BJ (cell line): ENCODE measurements at regions not wholly inside any gene's neighbourhood (a gene's known extent, or its start where the extent isn't known, plus 50 kb on each side); places are given as distances from the start of the nearest gene placed in this dataset.

Experiments used
- CTCF ChIA-PET: fragments of 350-600 bp; formaldehyde crosslinking; extraction: SDS; loops from one replicate; lab custom pipeline; 2021; ENCODE audit warnings: antibody characterized with exemption, inconsistent platforms; lab: Yijun Ruan, JAX
- POLR2A ChIA-PET: fragments of 300-600 bp; sonication (Branson Sonifier 250); formaldehyde crosslinking; extraction: SDS; loops from one replicate; lab custom pipeline; 2021; ENCODE audit warnings: antibody characterized with exemption; lab: Charles Lee
- DNase-seq: peaks from one replicate; pipeline ENCODE4 v3.0.0-alpha.2; 2011; ENCODE audit warnings: low read depth
- H3K27me3 ChIP-seq: 2 replicates; pipeline ENCODE4 v1.6.0; 2011; ENCODE audit warnings: low read length; ENCODE audit not compliant: control insufficient read depth, insufficient read depth
- H3K36me3 ChIP-seq: 2 replicates; pipeline ENCODE4 v1.5.1; 2011; ENCODE audit warnings: low read length; ENCODE audit not compliant: control insufficient read depth, insufficient read depth
- H3K4me3 ChIP-seq: 2 replicates; pipeline ENCODE4 v1.5.1; 2011; ENCODE audit warnings: low read depth, mild to moderate bottlenecking, control low read depth, low read length
- TF ChIP-seq, protein P1 (sequence below): IDR thresholded peaks from 2 replicates; pipeline ENCODE4 v1.5.1; 2011; ENCODE audit warnings: low read depth, mild to moderate bottlenecking, control low read depth, inconsistent platforms, low read length, moderate library complexity; ENCODE audit not compliant: insufficient read depth

DNA sequence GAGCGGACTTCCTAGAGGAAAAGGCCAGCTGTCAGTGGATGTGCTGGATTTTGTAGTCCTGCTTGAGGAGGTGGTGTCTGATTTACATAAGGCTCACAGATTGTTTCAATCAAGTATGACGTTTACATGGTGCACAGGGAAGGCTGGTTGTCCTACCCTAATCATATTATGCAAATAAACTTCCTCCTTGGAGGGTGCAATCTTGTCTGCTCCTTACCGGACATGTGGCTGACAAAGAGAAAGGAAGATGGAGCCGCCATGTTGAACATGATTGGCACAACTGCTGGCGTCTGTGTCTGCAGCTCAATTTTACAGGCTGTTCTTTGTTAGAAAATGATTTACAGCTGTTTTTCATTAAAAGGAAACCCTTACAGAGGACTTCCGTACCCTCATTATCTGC lies 1656.1 kb downstream of the KCNT2 start:
- no peaks in the 10 kb centered on the region for H3K27me3 ChIP-seq
- no peak for DNase-seq

DNA sequence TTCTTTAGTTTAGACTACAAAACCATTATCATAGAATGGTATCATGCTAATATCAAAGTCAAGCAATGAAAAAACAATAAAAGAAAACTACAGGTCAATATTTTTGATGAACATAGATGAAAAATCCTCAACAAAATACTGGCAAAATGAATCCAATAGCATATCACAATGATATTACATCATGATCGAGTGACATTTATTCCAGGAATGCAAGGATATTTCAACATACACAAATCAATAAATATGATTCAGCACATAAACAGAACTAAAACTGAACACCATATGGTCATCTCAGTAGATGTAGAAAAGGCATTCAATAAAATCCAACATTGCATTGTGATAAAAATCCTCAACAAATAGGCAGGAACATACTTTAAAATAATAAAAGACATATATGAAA lies 1657.7 kb downstream of the KCNT2 start:
- Histone ChIP-seq H3K36me3 (no peaks in the 10 kb centered on the region), H3K4me3 (no peak overlapping the region), H3K27me3 (no peaks in the 10 kb centered on the region)
- CTCF ChIA-PET: no interaction called here
- POLR2A ChIA-PET: no interaction called here
- DNase-seq: no peak
- TF ChIP-seq, protein P1, sequence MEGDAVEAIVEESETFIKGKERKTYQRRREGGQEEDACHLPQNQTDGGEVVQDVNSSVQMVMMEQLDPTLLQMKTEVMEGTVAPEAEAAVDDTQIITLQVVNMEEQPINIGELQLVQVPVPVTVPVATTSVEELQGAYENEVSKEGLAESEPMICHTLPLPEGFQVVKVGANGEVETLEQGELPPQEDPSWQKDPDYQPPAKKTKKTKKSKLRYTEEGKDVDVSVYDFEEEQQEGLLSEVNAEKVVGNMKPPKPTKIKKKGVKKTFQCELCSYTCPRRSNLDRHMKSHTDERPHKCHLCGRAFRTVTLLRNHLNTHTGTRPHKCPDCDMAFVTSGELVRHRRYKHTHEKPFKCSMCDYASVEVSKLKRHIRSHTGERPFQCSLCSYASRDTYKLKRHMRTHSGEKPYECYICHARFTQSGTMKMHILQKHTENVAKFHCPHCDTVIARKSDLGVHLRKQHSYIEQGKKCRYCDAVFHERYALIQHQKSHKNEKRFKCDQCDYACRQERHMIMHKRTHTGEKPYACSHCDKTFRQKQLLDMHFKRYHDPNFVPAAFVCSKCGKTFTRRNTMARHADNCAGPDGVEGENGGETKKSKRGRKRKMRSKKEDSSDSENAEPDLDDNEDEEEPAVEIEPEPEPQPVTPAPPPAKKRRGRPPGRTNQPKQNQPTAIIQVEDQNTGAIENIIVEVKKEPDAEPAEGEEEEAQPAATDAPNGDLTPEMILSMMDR: no peak

More for the DNA sequence above, 1656.1 kb downstream of the KCNT2 start:
- ChIA-PET CTCF (no interaction called here), POLR2A (no interaction called here)
- TF ChIP-seq, protein P1: no peak
- Histone ChIP-seq H3K36me3 (no peaks in the 10 kb centered on the region), H3K4me3 (no peak overlapping the region)

DNA sequence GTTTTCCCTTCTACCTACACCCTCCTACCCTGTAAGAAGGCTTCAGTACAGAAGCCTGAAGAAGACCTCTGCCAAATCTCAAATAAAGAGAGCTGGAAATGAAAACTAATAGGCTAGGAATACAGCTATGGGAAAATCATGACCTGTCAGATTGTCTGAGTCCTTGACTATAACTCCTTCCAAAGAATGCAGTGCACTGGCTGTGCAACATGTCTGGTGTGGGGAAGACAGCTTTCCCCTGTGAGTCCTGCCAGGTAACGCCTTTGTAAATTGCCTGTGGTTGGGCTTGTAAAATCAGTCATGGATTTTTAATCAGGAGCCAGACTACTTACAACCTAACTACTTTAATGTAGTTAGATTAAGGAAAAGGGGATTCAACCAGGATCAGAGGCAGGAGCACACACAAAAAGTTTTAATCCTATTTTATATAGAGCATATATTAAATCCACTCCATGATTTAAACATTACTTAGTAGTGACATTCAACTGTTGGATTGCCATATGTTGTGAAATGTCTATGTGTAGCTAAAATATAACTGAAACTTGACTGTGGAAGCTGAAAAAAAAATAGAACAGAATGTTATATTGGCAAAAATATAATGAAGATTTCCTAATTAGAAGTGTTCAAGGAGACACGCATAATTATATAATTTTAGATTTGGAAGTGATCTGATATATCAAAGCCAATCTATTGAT lies 1667.8 kb downstream of the KCNT2 start:
- CTCF ChIA-PET: interaction anchor here (0.7 kb wide), 1 partner anchor 14 kb away, joined by 3 read pairs; no protein-coding TSS in a partner anchor
- no peak for DNase-seq
- no peaks in the 10 kb centered on the region for H3K36me3 ChIP-seq

DNA sequence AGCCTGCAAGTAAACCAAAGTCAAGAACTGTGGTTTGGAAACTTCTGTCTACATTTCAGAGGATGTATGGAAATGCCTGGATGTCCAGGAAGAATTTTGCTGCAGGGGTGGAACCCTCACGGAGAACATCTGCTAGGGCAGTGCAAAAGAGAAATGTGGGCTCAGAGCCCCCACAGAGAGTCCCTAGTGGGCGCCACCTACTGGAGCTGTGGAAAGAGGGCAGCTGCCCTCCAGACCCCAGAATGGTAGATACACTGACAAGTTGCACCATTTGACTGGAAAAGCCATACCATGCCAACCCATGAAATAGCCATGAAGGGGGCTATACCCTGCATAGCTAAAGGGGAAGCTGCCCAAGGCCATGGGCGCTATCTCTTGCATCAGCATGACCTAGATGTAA lies 1672.4 kb downstream of the KCNT2 start:
- TF ChIP-seq, protein P1: no peak
- ChIA-PET CTCF (no interaction called here), POLR2A (no interaction called here)
- Histone ChIP-seq H3K27me3 (no peaks in the 10 kb centered on the region), H3K36me3 (no peaks in the 10 kb centered on the region), H3K4me3 (no peak overlapping the region)
- no peak for DNase-seq

More for the DNA sequence above, 1667.8 kb downstream of the KCNT2 start:
- POLR2A ChIA-PET: no interaction called here
- no peak overlapping the region for H3K4me3 ChIP-seq
- no peaks in the 10 kb centered on the region for H3K27me3 ChIP-seq
- TF ChIP-seq, protein P1: no peak

DNA sequence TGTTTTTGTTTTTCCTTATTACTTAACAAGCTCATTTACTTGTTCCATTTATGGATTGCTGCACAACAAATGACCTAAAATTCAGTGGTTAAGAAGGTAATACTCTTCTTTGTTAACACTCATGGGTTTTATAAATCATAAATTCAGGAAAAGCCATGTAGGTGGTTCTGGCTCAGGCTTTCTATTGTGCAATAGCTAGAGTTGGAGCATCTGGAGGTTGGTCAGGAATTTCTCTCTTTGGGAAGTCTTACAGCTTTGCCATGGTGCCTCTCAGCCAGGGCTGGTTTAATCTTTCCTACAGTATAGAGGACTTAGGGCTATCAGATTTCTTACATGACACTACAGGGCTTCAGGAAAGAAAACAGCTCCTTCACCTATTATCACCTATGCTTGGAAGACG lies 1677.1 kb downstream of the KCNT2 start:
- Histone ChIP-seq H3K36me3 (no peaks in the 10 kb centered on the region), H3K4me3 (no peak overlapping the region), H3K27me3 (no peaks in the 10 kb centered on the region)
- DNase-seq: no peak
- TF ChIP-seq, protein P1: no peak
- ChIA-PET POLR2A (no interaction called here), CTCF (no interaction called here)
